Gastroesophageal sphincter (tissue), 3 donors: ENCODE measurements at regions not wholly inside any gene's neighbourhood (a gene's known extent, or its start where the extent isn't known, plus 50 kb on each side); places are given as distances from the start of the nearest gene placed in this dataset.

Experiments used
- POLR2A ChIP-seq, 2 donors: fragments of 450-650 bp; IDR thresholded peaks; one replicate each; pipeline ENCODE4 v1.6.1; 2017; ENCODE audit warnings: antibody characterized with exemption in 2 of 2, mild to moderate bottlenecking in 2 of 2, moderate library complexity in 1 of 2
- POLR2AphosphoS5 ChIP-seq: sonication (generic); formaldehyde crosslinking; IDR thresholded peaks from one replicate; pipeline ENCODE4 v1.6.1; 2017; ENCODE audit warnings: antibody characterized with exemption
- TF ChIP-seq, protein P1 (sequence below), 4 experiments: fragments of 200-600 bp in 2 of 4; fragments of 450-650 bp in 2 of 4; sonication (generic) in 1 of 4; IDR thresholded peaks; one replicate each; pipeline ENCODE4 v1.5.1; 2017 to 2019; ENCODE audit warnings: antibody characterized with exemption in 4 of 4, mild to moderate bottlenecking in 2 of 4, moderate library complexity in 2 of 4

DNA sequence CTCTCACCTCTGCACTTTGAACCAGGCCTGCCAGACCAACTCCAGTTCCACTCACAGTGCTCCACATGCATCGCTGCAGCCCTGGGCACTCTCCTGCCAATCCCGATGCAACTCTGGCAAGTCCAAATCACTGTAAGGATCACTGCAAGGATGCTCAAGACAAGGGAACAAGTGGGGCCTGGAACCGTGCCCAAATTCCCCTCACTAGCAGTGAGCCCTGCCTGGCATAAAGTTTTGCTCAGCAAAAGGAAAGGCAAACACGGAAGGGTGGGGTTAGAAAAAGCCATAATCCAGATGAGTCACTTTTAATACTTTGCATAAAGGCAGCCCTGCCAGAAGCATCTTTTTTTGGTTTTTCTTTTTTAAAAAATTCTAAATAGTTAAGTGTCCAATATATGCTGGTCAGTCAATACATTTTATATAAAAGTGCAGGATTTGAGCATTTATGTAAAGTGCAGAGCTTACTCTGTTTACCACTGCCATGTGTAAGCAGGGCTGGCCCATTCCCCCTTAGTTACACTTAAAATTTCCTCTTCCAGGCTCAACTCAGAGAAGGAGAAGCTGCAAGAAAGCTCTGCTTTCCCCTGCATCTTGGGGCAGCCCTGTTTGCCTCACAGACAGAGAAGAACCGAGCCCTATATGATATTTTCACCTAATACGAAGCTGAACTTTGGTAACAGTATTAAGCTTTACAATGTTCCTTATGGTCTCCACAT, 102.2 kb downstream of the CD47 start:
- TF ChIP-seq, protein P1, sequence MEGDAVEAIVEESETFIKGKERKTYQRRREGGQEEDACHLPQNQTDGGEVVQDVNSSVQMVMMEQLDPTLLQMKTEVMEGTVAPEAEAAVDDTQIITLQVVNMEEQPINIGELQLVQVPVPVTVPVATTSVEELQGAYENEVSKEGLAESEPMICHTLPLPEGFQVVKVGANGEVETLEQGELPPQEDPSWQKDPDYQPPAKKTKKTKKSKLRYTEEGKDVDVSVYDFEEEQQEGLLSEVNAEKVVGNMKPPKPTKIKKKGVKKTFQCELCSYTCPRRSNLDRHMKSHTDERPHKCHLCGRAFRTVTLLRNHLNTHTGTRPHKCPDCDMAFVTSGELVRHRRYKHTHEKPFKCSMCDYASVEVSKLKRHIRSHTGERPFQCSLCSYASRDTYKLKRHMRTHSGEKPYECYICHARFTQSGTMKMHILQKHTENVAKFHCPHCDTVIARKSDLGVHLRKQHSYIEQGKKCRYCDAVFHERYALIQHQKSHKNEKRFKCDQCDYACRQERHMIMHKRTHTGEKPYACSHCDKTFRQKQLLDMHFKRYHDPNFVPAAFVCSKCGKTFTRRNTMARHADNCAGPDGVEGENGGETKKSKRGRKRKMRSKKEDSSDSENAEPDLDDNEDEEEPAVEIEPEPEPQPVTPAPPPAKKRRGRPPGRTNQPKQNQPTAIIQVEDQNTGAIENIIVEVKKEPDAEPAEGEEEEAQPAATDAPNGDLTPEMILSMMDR (IDR thresholded peaks at IDR 0.05) = no peak
- no peak for TF ChIP-seq POLR2A (IDR thresholded peaks at IDR 0.05)
- no peak for TF ChIP-seq POLR2AphosphoS5
